T1000 (cell line): ENCODE measurements at regions not wholly inside any gene's neighbourhood (a gene's known extent, or its start where the extent isn't known, plus 50 kb on each side); places are given as distances from the start of the nearest gene placed in this dataset.

Source experiments
- DNase-seq: peaks from one replicate; lab custom pipeline; 2025; ENCODE audit warnings: mixed read lengths; lab: John Stamatoyannopoulos, UW

DNA sequence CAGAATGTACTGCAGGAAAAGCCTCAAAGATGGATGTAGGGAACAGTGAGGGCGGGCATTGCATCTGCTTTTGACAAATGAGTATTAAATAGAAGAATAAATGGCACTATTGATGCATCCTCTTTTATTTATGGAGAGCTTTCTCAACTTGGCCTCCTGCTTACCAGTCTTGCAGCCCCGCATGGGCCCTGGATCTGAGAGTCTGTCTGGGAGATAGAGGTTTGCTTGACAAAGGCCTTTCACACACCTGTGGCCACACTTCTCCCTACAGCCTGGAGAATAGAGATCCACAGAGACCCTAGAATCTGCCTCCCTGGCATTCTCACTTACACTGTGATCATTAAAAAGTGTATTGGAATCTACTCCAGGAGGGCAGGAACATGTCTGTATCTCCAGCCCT, 203.8 kb upstream of the CDH4 start:
- no peak for DNase-seq

GRCh38 chr20:61049684-61050083, 202.4 kb upstream of the CDH4 start:
- DNase-seq: no peak

GRCh38 chr20:61050336-61050890, 201.6 kb upstream of the CDH4 start:
- no peak for DNase-seq

DNA sequence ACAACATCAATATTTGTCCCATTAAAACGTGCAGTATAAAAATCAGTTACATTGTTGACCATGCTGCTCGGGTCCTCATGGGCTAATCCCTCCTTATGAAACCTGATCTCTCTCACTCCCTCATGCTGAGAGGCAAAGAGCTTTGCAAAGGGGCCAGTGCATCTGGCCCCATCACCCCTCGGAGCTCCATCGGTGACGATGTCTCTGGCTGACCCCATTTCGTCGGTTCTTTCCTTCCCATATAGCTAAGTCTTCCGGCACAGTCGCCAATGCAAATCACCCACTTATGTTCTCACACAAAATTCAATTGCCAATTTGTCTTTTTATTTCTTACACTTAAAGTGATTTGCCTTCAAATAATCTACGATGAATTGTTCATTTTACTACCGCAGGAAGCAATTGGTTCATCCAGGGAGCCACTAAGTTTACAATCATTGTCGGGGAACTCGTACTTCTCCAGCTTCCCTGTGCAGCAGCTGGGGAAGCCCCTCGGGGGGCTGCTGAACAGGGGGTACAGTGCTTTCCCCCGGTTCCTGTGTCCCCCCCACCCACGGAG, 199.8 kb upstream of the CDH4 start:
- no peak for DNase-seq

DNA sequence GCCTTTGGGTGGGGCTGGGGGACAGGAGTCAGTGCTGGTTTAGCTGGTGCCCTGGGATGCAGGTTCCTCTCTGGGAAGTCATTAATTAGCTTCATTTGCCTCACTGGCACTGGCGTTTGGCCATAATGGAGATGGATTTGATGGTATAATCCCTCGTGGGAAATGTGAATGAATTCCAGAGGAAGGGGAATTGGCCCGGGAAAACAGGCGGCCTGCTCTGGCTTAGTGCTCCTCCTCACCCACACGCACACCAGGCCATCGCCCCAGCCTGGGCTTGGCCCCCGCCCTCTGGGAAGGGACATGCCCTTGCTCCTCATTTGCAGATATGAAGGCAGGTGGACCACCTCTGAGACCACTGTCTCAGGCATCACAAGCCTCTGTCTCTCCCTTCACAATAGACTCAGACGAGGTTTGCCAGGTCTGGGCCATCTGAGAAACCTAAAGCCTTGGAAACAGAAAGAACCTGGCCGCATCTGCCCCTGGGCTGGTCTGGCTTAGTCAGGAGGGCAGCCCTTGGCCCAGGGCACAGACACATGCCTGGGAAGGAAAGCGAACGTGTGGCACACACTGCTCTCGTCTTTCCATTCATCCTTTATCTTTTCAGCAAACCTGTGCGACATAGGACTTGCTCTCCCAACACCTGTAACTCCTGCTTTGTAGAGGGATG, 199.2 kb upstream of the CDH4 start:
- no peak for DNase-seq

GRCh38 chr20:61053487-61053886, 198.6 kb upstream of the CDH4 start:
- DNase-seq: no peak

DNA sequence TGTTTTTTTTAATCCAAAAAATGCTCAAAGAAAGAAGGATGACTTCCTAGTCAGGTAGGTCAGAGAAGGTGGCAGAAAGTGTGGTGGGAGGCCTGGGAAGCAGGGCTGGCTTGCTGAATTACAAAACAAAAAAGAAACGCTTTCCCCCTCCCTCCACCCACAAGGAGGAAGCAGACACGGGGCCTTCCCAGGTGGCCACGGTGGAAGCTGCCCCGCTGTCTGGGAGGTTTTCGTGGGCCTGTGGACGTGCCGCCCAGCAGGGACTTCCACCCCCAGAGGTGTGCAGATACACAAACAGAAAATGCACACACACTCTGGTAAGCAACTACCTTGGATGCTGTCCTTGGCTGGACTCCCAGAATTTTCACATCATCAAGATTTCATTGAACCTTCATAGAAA, 198.2 kb upstream of the CDH4 start:
- DNase-seq: no peak

- DNase-seq: no peak
These were observed 197.7 kb upstream of the CDH4 start for GRCh38 chr20:61054411-61054810.

DNA sequence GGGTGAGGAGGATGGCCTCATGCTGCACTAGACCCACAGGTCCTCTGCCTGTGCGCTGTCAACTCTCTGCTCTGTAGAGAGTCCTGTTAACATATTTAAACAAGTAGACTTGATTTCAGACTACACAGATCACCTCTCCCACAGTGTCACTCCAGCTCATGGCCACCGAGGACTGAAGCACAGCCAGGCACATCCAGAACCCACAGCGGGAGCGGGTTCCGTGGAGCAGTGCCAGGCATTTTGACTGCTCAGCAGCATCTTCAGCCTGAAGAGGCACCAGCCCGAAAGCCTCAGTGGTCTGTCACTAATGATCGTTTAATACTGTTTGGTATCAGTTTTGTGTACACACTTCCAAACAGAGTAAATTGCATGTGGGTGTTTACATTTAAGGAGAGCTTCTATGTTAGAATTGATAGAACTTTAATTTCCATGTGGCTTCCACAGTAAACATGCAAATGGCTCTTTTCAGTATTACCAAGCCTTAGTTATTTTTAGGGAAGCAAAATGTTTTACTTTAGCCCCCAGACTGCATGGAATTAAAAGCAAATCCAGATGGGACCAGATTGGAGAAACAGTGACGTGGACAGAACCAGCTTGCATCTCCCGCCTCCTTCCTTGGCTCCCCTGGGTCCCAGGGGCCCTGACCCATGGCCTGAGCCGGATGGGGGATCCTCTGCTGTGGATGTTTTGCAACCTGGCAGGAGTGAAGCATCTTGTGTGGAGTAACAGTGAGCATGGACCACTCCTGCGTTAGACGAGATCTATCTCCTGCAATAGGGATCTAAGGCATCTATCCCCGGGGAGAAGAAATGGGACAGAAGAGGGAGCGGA, 196.7 kb upstream of the CDH4 start:
- no peak for DNase-seq

DNA sequence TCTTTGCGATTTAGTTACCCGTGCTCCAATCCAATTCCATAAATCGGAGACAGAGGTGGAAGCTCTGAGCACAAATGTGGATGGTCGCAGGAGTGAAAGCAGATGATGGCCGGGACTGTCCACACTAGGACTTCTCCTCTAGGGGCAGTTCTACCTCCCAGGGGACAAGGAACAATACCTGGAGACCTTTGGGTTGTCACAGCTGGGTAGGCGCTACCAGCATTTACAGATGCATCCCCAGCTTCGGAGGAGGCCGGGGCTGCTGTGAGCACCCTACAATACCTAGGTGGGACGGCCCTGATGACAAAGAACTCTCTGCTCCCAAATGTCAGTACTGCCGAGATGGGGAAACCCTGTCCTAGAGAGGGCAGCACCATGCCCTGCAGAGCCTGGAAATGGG, 195.9 kb upstream of the CDH4 start:
- no peak for DNase-seq

DNA sequence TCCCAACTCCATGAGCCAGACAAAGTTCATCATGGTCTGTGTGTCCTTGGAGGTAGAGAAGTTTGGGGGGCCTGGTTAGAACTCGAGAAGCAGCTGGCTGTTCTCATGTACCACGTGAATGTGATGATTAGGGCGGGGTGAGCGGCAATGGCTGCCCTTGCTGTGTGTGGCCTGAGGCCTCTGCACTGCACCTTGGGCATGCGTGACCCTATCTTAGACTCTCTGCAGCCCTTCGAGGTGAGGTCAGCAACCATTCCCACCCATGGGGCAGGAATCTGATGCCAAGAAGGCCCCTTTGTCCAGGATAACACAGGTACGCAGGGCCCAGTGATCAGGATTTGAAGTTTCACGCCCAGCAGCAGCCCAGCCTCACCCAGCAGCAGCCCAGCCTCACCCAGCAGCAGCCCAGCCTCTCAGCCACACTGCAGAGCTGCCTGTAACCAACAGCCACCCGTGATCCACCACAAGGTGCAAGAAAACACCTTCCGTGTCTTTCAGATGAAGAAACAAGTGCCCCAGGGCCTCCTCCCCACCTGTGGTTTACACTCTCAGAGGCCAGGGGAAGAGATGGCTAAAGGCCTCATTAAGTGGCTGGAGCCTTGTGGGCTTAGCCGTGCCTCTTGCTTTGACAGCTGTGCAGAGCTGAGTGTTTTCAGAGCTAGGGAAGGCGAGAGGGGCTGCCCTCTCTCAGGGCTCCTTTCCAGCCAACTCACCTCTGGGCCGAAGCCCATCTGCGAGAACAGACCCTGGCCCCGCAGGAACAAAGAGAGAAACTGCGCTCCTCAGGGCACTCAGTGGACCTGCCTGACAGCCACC, 195.2 kb upstream of the CDH4 start:
- no peak for DNase-seq

DNA sequence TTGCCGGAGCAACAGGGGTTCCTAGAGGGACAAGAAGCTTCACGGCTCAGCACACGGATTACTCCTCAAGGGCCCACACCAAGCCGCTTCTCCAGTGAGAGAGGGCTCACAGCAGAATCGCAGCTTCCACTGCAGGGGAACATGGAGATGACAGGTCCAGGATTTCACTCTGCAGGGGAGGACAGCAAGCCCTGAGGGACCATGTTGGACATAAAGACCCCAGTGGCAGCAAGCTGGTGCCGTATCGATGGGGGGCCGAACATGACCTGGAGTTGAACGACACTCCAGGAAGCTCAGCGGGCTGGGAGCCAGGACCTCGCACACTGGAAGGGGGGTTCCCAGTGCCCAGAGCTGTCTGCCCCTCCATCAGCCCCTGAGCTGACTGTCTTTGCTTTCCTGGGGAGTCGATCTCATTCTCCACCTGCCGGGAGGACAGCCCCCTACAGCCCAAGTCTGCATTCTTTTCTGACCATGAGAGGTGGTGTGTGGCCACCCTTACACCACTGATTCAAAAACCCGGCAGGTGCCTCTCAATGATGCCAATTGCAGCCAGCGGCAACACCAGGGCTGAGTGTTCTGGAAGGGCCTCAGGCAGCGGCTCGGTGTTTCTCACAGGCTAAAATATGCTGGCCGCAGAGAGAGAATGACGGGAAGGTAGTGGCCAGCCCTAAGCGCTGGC, 194.5 kb upstream of the CDH4 start:
- DNase-seq: no peak

DNA sequence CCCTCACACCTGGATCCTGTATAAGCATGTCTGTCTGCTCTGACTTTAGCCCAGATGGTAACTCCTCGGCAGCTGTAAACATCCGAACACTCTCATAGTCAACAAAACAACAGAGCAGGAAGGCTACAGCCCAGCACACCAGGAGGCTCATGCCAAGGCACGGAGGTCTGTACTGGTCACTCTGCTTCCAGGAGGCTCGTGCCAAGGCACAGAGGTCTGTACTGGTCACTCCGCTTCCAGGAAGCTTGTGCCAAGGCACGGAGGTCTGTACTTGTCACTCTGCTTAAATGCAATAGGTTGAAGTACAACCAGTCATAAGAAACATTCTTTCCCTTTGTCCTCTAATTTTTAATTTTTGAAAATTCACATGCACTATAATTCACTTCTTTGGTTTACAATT, 190.1 kb upstream of the CDH4 start:
- no peak for DNase-seq

DNA sequence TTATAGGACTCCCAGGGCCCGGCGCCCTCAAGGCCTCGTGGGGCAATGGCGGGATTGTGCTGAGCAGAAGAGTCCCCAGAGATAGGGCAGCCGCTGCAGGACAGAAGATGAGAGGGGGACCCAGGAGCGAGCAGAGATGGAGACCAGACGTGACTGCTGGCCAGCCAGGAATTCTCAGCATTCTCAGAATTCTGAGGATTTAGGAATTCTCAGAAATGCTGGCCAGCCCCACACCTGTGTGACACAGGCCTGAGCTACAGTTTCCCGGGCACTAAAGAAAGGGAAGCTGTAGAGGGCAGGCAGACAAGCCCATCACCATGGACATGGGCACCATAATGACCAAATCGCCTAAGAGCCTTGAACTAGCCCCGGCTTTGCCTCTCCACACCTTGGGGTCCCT, 186.2 kb upstream of the CDH4 start:
- DNase-seq: no peak

GRCh38 chr20:61066526-61066925, 185.5 kb upstream of the CDH4 start:
- DNase-seq: no peak

- no peak for DNase-seq
These were observed 184.8 kb upstream of the CDH4 start for GRCh38 chr20:61067221-61067620.

- no peak for DNase-seq
These were observed 179.7 kb upstream of the CDH4 start for GRCh38 chr20:61072398-61072797.

DNA sequence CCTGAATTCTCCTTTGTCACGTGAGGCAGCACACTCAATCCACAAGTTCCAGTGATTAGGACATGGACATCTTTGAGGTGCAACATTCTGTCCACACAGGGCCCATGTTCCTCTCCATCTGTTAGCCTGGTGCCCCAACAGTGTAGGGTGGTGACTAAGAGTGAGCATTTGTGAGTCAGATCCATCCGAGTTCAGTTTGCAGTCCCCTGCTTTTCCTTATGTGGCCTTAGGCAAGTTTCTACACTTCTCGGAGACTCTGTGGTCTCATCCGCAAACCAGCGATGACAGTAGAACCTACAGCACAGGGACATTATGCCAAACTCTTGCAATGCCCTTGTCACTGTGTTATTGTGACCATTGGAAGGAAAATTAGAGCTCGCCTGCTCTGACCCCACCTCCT, 178.7 kb upstream of the CDH4 start:
- no peak for DNase-seq

DNA sequence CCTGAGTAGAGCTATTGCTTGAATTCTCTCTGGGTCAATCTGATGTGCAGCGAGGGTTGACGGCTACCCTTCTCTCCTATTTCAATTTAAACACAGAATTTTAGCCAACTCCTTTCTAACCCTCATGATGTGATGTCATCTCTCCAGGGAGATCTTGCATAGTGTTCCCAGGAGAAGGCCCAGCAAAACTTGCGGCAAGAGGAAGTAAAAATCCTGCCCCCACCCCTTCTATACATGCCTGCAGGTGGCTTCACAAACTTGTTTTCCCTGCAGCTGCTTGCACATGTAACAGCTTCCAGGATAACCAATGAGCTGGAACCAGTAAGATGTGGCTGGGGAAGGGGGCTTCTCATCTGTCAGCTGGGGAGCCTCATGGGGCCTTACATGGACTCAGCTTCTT, 169.3 kb upstream of the CDH4 start:
- no peak for DNase-seq

DNA sequence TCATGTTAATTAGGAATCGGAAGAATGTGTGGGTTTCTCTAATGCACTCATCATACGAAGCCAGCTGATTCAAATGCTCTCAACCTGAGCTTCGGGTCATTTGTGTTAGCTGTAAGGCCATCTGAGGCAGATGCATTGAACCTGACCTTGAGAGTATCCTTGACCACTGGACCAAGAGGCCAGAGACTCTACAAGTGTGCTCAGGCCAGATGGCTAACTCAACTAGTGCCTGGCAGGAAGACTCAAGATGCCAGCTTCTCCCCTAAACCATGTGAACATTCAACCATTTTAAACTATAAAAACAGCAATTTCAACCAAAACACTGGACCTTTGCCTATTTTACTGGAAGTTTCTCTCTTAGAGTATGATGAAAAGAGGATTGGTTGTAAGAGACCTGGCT, 168.6 kb upstream of the CDH4 start:
- no peak for DNase-seq

DNA sequence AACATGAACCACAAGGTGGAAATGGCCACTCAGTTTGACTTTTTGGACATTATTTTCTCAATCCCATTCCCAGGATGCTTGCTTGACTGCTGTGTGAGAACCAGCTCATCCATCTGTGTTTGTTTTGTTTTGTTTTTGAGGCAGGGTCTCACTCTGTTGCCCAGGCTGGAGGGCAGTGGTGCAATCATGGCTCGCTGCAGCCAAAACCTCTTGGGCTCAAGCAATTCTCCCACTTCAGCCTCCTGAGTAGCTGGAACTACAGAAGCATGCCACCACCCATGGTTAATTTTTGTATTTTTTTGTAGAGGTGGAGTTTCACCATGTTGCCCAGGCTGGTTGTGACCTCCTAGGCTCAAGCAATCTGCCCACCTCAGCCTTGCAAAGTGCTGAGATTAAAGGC, 166.0 kb upstream of the CDH4 start:
- DNase-seq: no peak

GRCh38 chr20:61090541-61090940, 161.5 kb upstream of the CDH4 start:
- DNase-seq: no peak
